Tibial nerve (tissue), 4 donors: ENCODE measurements at regions not wholly inside any gene's neighbourhood (a gene's known extent, or its start where the extent isn't known, plus 50 kb on each side); places are given as distances from the start of the nearest gene placed in this dataset.

Experiments used
- DNase-seq, 2 donors: peaks; one replicate each; pipeline ENCODE4 v3.0.0-alpha.2; 2019; ENCODE audit warnings: low spot score in 2 of 2
- H3K27ac ChIP-seq, 4 donors: fragments of 200-600 bp; sonication (generic) in 3 of 4; one replicate each; pipeline ENCODE4 v1.5.1; 2017 to 2019; ENCODE audit warnings: mild to moderate bottlenecking in 1 of 4
- H3K27me3 ChIP-seq, 2 donors: fragments of 200-600 bp; sonication (generic) in 1 of 2; one replicate each; pipeline versions ENCODE4 v1.5.1 to v1.6.0; 2017 to 2019
- H3K36me3 ChIP-seq, 3 donors: fragments of 200-600 bp; sonication (generic); one replicate each; pipeline ENCODE4 v1.5.1; 2018 to 2019
- H3K4me1 ChIP-seq, 4 donors: fragments of 200-600 bp; sonication (generic) in 3 of 4; one replicate each; pipeline ENCODE4 v1.5.1; 2017 to 2019
- H3K4me3 ChIP-seq, 4 donors: fragments of 200-600 bp; sonication (generic) in 3 of 4; one replicate each; pipeline ENCODE4 v1.5.1; 2017 to 2019; ENCODE audit warnings: mild to moderate bottlenecking in 1 of 4, moderate library complexity in 1 of 4
- H3K9me3 ChIP-seq, 4 donors: fragments of 200-600 bp; sonication (generic) in 3 of 4; one replicate each; pipeline ENCODE4 v1.5.1; 2017 to 2019
- CTCF ChIP-seq, 5 experiments: fragments of 200-600 bp in 3 of 5; fragments of 450-650 bp in 2 of 5; sonication (generic) in 3 of 5; IDR thresholded peaks; one replicate each; pipeline ENCODE4 v1.5.1; 2016 to 2019; ENCODE audit warnings: antibody characterized with exemption in 5 of 5, mild to moderate bottlenecking in 3 of 5, moderate library complexity in 2 of 5
- EP300 ChIP-seq, 2 donors: sonication (generic); formaldehyde crosslinking; IDR thresholded peaks; one replicate each; pipeline ENCODE4 v1.6.1; 2017; ENCODE audit warnings: antibody characterized with exemption in 2 of 2, mild to moderate bottlenecking in 1 of 2
- POLR2A ChIP-seq, 2 donors: fragments of 450-650 bp; IDR thresholded peaks; one replicate each; pipeline ENCODE4 v1.6.1; 2017; ENCODE audit warnings: antibody characterized with exemption in 2 of 2, mild to moderate bottlenecking in 2 of 2, moderate library complexity in 2 of 2
- WGBS, 2 donors: methylation state at CpG; one replicate each; pipeline ENCODE4 v1.1.5; 2018; 5-methylcytosine and 5-hydroxymethylcytosine counted together

GRCh38 chr18:22470248-22471235, 52.8 kb upstream of the CTAGE1 start:
- H3K4me1 ChIP-seq: peaks cover 0 to 40% (median 10%) of the 10 kb centered on the region in 4 donors
- H3K4me3 ChIP-seq: no peak overlapping the region
- H3K27me3 ChIP-seq: no peaks in the 10 kb centered on the region
- H3K27ac ChIP-seq: no peak overlapping the region
- TF ChIP-seq EP300 (IDR thresholded peaks at IDR 0.05) (no peak), POLR2A (IDR thresholded peaks at IDR 0.05) (no peak), CTCF (IDR thresholded peaks at IDR 0.05) (no peak)
- DNase-seq: no peak
- 52 to 63% methylated on average over 12 of the region's 12 CpGs for WGBS, 2 donors
- no peaks in the 10 kb centered on the region for H3K36me3 ChIP-seq
- H3K9me3 ChIP-seq: no peaks in the 10 kb centered on the region

DNA sequence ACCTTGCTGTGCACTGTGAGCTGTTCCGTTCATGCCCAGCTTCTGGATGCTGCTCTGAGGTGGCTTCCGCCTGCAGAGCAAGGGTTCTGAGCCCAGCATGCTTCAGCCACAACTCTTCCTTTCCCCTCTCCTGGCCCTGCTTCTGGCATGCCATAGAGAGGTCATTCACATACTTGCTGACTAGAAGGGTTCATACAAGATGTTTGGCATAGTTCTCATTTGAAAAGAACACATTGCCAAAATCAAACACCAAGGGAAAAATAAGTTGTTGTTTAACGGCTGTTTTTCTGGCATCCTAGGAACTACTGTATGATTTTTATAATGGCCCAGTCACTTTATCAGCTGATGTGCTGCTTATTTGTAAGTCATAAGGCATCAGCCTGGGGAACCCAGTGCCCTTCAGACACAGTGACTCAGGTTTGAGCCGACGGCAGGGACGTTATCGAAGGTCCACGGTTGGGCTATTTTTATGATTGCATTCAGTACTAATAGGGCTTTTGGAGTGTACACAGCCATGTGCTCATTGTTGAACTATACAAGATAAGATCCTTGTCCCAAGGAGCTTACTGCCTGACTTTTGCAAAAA, 53.9 kb upstream of the CTAGE1 start:
- no peak overlapping the region for H3K27ac ChIP-seq
- no peak for DNase-seq

GRCh38 chr18:22473366-22473765, 55.7 kb upstream of the CTAGE1 start:
- Histone ChIP-seq H3K36me3 (no peaks in the 10 kb centered on the region), H3K4me1 (peaks cover 0 to 21% (median 8%) of the 10 kb centered on the region in 4 donors), H3K27me3 (no peaks in the 10 kb centered on the region), H3K27ac (no peak overlapping the region), H3K4me3 (no peak overlapping the region), H3K9me3 (no peaks in the 10 kb centered on the region)
- WGBS, 2 donors: 65 to 69% methylated on average over 3 of the region's 3 CpGs
- no peak for DNase-seq
- TF ChIP-seq CTCF (IDR thresholded peaks at IDR 0.05): no peak
- TF ChIP-seq POLR2A (IDR thresholded peaks at IDR 0.05): no peak
- TF ChIP-seq EP300 (IDR thresholded peaks at IDR 0.05): no peak

More for the DNA sequence above, 53.9 kb upstream of the CTAGE1 start:
- Histone ChIP-seq H3K4me1 (peaks cover 0 to 30% (median 10%) of the 10 kb centered on the region in 4 donors), H3K36me3 (no peaks in the 10 kb centered on the region), H3K4me3 (no peak overlapping the region), H3K9me3 (no peaks in the 10 kb centered on the region), H3K27me3 (no peaks in the 10 kb centered on the region)
- no peak for TF ChIP-seq CTCF (IDR thresholded peaks at IDR 0.05)
- TF ChIP-seq EP300 (IDR thresholded peaks at IDR 0.05): no peak
- no peak for TF ChIP-seq POLR2A (IDR thresholded peaks at IDR 0.05)
- WGBS, 2 donors: 24 to 28% methylated on average over 7 to 8 of the region's 8 CpGs

DNA sequence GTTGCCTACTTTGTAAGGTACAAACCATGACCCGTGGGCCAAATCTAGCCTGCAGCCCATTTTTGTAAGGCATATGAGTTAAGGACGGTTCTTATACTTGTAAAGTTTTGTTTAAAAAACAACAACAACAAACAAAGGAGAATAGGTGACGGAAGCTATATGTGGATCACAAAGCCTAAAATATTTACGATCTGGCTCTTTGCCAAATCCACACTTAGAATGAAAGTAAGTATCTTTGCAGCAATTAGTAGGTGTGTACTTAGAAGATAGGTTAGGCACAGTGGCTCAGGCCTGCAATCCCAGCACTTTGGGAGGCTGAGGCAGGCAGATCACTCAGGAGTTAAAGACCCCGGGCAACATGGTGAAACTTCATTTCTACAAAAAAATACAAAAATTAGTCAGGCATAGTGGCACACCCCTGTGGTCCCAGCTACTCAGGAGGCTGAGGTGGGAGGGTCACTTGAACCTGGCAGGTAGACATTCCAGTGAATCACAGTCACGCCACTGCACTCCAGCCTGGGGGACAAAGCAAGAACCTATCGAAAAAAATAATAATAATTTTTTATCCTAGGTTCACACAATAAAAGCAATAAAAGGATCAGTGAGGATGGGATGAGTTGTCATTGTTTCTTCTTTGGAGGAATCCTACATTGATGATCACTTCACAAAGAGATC, 57.8 kb upstream of the CTAGE1 start:
- peaks cover 0 to 19% (median 8%) of the 10 kb centered on the region in 4 donors for H3K4me1 ChIP-seq
- H3K4me3 ChIP-seq: no peak overlapping the region
- H3K27ac ChIP-seq: no peak overlapping the region
- no peak for DNase-seq
- whole genome bisulfite sequencing, 2 donors: 90 to 91% methylated on average over 7 of the region's 7 CpGs
- no peaks in the 10 kb centered on the region for H3K27me3 ChIP-seq
- H3K9me3 ChIP-seq: no peaks in the 10 kb centered on the region
- H3K36me3 ChIP-seq: no peaks in the 10 kb centered on the region
- TF ChIP-seq POLR2A (IDR thresholded peaks at IDR 0.05): no peak
- TF ChIP-seq EP300 (IDR thresholded peaks at IDR 0.05): no peak
- no peak for TF ChIP-seq CTCF (IDR thresholded peaks at IDR 0.05)
